ENCODE measurements at regions not wholly inside any gene's neighbourhood (a gene's known extent, or its start where the extent isn't known, plus 50 kb on each side); places are given as distances from the start of the nearest gene placed in this dataset.

GRCh38 chr7:131900785-131901287 is 344.4 kb upstream of the PODXL start:
- TF ChIP-seq, protein P1, sequence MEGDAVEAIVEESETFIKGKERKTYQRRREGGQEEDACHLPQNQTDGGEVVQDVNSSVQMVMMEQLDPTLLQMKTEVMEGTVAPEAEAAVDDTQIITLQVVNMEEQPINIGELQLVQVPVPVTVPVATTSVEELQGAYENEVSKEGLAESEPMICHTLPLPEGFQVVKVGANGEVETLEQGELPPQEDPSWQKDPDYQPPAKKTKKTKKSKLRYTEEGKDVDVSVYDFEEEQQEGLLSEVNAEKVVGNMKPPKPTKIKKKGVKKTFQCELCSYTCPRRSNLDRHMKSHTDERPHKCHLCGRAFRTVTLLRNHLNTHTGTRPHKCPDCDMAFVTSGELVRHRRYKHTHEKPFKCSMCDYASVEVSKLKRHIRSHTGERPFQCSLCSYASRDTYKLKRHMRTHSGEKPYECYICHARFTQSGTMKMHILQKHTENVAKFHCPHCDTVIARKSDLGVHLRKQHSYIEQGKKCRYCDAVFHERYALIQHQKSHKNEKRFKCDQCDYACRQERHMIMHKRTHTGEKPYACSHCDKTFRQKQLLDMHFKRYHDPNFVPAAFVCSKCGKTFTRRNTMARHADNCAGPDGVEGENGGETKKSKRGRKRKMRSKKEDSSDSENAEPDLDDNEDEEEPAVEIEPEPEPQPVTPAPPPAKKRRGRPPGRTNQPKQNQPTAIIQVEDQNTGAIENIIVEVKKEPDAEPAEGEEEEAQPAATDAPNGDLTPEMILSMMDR (conservative IDR thresholded peaks at IDR 0.05), result no peak
- TF ChIP-seq EZH2 (IDR thresholded peaks at IDR 0.05; ENCODE audit: low read depth), result no peak
